Nephron progenitor cell (in vitro differentiated cells): ENCODE measurements at regions not wholly inside any gene's neighbourhood (a gene's known extent, or its start where the extent isn't known, plus 50 kb on each side); places are given as distances from the start of the nearest gene placed in this dataset.

Experiments used
- DNase-seq: peaks from one replicate; pipeline ENCODE4 v3.0.0; 2021
- H3K27ac Mint-ChIP-seq: 2 replicates; pipeline ENCODE4 v1.8.0; 2021; ENCODE audit warnings: mild to moderate bottlenecking, moderate library complexity, mixed read lengths
- H3K27me3 Mint-ChIP-seq: 2 replicates; pipeline ENCODE4 v1.8.0; 2021; ENCODE audit warnings: mild to moderate bottlenecking, low read depth, mixed read lengths; ENCODE audit not compliant: poor library complexity
- H3K36me3 Mint-ChIP-seq: 2 replicates; pipeline ENCODE4 v1.8.0; 2021; ENCODE audit warnings: low read depth, mixed read lengths
- H3K4me1 Mint-ChIP-seq: 2 replicates; pipeline ENCODE4 v1.8.0; 2021; ENCODE audit warnings: mixed read lengths
- H3K4me3 Mint-ChIP-seq: 2 replicates; pipeline ENCODE4 v1.8.0; 2021; ENCODE audit warnings: mild to moderate bottlenecking, moderate library complexity, mixed read lengths
- H3K9me3 Mint-ChIP-seq: 2 replicates; pipeline ENCODE4 v1.8.0; 2021; ENCODE audit warnings: mild to moderate bottlenecking, moderate library complexity, mixed read lengths
- CTCF ChIP-seq: fragments of 200-600 bp; sonication (generic); IDR thresholded peaks from 2 replicates; pipeline ENCODE4 v1.5.0; 2021; ENCODE audit warnings: antibody characterized with exemption

- no peak for DNase-seq
- Mint-ChIP-seq H3K4me1 (no peaks in the 10 kb centered on the region), H3K9me3 (peaks cover 14% of the 10 kb centered on the region), H3K36me3 (no peaks in the 10 kb centered on the region), H3K4me3 (no peak overlapping the region), H3K27me3 (peaks cover 17% of the 10 kb centered on the region), H3K27ac (no peak overlapping the region)
- no peak for TF ChIP-seq CTCF
Observed at GRCh38 chr11:71082454-71082853, 169.9 kb downstream of the SHANK2 start.

GRCh38 chr11:71081704-71082230 lies 170.6 kb downstream of the SHANK2 start:
- no peaks in the 10 kb centered on the region for H3K36me3 Mint-ChIP-seq
- no peak overlapping the region for H3K27ac Mint-ChIP-seq
- H3K4me3 Mint-ChIP-seq, result no peak overlapping the region
- no peak for DNase-seq
- peaks cover 21% of the 10 kb centered on the region for H3K9me3 Mint-ChIP-seq
- no peaks in the 10 kb centered on the region for H3K4me1 Mint-ChIP-seq
- TF ChIP-seq CTCF, result no peak
- peaks cover 17% of the 10 kb centered on the region for H3K27me3 Mint-ChIP-seq

- H3K36me3 Mint-ChIP-seq, result no peaks in the 10 kb centered on the region
- peaks cover 30% of the 10 kb centered on the region for H3K9me3 Mint-ChIP-seq
- DNase-seq, result peak; percentile 81
- peak; percentile 75 for TF ChIP-seq CTCF
- peaks cover 21% of the 10 kb centered on the region for H3K27me3 Mint-ChIP-seq
- no peak overlapping the region for H3K4me3 Mint-ChIP-seq
- no peaks in the 10 kb centered on the region for H3K4me1 Mint-ChIP-seq
- no peak overlapping the region for H3K27ac Mint-ChIP-seq
Observed at GRCh38 chr11:71080239-71081097, 171.9 kb downstream of the SHANK2 start.

- H3K36me3 Mint-ChIP-seq, result no peaks in the 10 kb centered on the region
- peaks cover 18% of the 10 kb centered on the region for H3K27me3 Mint-ChIP-seq
- H3K27ac Mint-ChIP-seq, result no peak overlapping the region
- no peak for DNase-seq
- H3K4me1 Mint-ChIP-seq, result no peaks in the 10 kb centered on the region
- H3K4me3 Mint-ChIP-seq, result no peak overlapping the region
- H3K9me3 Mint-ChIP-seq, result peaks cover 30% of the 10 kb centered on the region
- TF ChIP-seq CTCF, result no peak
Observed at GRCh38 chr11:71079795-71080194, 172.6 kb downstream of the SHANK2 start.

- no peak overlapping the region for H3K4me3 Mint-ChIP-seq
- H3K27me3 Mint-ChIP-seq, result peaks cover 15% of the 10 kb centered on the region
- no peak overlapping the region for H3K27ac Mint-ChIP-seq
- no peak for TF ChIP-seq CTCF
- H3K4me1 Mint-ChIP-seq, result no peaks in the 10 kb centered on the region
- H3K9me3 Mint-ChIP-seq, result peaks cover 30% of the 10 kb centered on the region
- no peak for DNase-seq
- no peaks in the 10 kb centered on the region for H3K36me3 Mint-ChIP-seq
Observed at GRCh38 chr11:71078482-71078881, 173.9 kb downstream of the SHANK2 start.
